ENCODE measurements at regions not wholly inside any gene's neighbourhood (a gene's known extent, or its start where the extent isn't known, plus 50 kb on each side); places are given as distances from the start of the nearest gene placed in this dataset.

DNA sequence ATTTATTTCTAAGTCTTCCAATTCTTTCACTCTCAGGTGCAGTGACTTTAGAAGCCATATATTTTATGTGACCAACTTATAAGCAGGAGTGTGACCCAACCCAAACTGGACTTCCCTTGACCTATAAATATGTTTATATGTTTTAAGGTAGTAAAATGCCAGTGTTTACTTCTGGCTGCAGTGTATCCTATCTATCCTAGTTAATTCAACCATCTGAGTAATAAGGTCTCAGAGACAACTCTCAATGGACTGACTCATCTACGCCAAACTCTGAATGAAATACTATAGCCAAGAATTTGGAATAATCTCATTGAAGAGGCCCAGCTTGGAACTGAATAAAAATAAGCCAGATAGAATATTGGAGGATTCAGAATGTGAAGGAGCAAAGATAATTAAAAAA, 544.5 kb upstream of the SORCS1 start:
- no peaks in the 10 kb centered on the region for H3K4me1 ChIP-seq (ENCODE audit: control insufficient read depth in 2 of 2, insufficient read depth in 2 of 2, low read length in 2 of 2)
- no peaks in the 10 kb centered on the region for H3K36me3 ChIP-seq (ENCODE audit: control insufficient read depth in 2 of 2, insufficient read depth in 2 of 2, low read length in 1 of 2)
- no peak for DNase-seq (ENCODE audit: low read depth in 6 of 9, low spot score in 9 of 9)
- no peaks in the 10 kb centered on the region for H3K9me3 ChIP-seq (ENCODE audit: control insufficient read depth in 2 of 2, insufficient read depth in 1 of 2, low read length in 1 of 2)
- 91% methylated on average over 1 of the region's 1 CpG for WGBS
- no peak overlapping the region for H3K4me3 ChIP-seq (ENCODE audit: low read length in 2 of 2)
- H3K27ac ChIP-seq (ENCODE audit: low read depth in 1 of 2, low read length in 1 of 2): no peak overlapping the region
- no peaks in the 10 kb centered on the region for H3K27me3 ChIP-seq (ENCODE audit: control insufficient read depth in 2 of 2, insufficient read depth in 1 of 2, low read length in 1 of 2)

DNA sequence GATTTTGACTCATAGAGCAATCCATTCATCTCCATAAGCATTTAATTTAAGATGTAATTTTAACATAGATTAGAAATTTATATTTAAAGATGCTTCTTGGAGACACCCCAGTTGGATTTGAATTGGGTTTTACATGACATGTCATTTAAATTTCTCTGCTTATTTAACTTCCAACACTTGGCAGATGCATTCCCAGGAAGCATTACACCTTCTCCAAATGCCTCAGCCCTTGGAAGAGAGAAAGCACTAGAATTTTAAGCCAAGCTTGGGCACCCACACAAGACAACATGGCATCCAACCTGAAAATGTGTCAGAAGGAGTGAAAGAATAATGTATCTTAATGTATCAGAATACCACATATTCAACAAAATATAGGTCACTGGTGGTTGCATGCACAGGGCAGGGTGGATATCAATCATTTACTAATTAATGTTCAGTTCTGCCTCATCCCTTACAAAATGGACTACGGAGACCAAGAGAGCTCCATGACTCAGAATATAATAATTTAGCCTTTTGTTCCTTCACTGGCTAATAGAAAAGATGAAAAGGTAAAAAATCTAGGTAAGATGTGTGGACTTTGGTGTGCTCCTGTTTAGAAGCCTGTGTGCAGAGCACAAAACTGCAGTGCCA, 541.7 kb upstream of the SORCS1 start:
- H3K27me3 ChIP-seq (ENCODE audit: control insufficient read depth in 2 of 2, insufficient read depth in 1 of 2, low read length in 1 of 2): no peaks in the 10 kb centered on the region
- no peak for DNase-seq (ENCODE audit: low read depth in 6 of 9, low spot score in 9 of 9)
- no peaks in the 10 kb centered on the region for H3K36me3 ChIP-seq (ENCODE audit: control insufficient read depth in 2 of 2, insufficient read depth in 2 of 2, low read length in 1 of 2)
- no peaks in the 10 kb centered on the region for H3K4me1 ChIP-seq (ENCODE audit: control insufficient read depth in 2 of 2, insufficient read depth in 2 of 2, low read length in 2 of 2)
- H3K9me3 ChIP-seq (ENCODE audit: control insufficient read depth in 2 of 2, insufficient read depth in 1 of 2, low read length in 1 of 2): no peaks in the 10 kb centered on the region
- 97% methylated on average over 1 of the region's 1 CpG for WGBS
- no peak overlapping the region for H3K4me3 ChIP-seq (ENCODE audit: low read length in 2 of 2)
- no peak overlapping the region for H3K27ac ChIP-seq (ENCODE audit: low read depth in 1 of 2, low read length in 1 of 2)

DNA sequence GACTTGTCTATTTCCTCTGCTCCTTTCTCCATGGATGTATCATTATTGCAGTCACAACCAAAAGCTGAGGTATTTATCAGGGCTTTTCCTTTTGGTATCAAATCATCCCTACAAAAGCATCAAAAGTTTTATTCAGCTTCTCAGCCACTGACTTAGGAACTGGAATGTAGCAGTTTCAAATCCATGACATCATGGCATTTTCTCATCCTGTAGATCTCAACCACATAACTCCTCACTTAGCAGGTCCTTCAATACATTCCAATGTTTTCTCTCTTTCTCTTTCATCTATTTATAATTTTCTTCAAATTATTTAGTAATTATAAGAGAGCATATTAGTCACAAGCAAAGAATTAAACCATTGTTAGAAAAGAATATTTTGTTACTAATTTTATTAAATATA, 537.4 kb upstream of the SORCS1 start:
- no peaks in the 10 kb centered on the region for H3K4me1 ChIP-seq (ENCODE audit: control insufficient read depth in 2 of 2, insufficient read depth in 2 of 2, low read length in 2 of 2)
- no peak overlapping the region for H3K4me3 ChIP-seq (ENCODE audit: low read length in 2 of 2)
- no peaks in the 10 kb centered on the region for H3K27me3 ChIP-seq (ENCODE audit: control insufficient read depth in 2 of 2, insufficient read depth in 1 of 2, low read length in 1 of 2)
- no peak for DNase-seq (ENCODE audit: low read depth in 6 of 9, low spot score in 9 of 9)
- no peaks in the 10 kb centered on the region for H3K36me3 ChIP-seq (ENCODE audit: control insufficient read depth in 2 of 2, insufficient read depth in 2 of 2, low read length in 1 of 2)
- no peak overlapping the region for H3K27ac ChIP-seq (ENCODE audit: low read depth in 1 of 2, low read length in 1 of 2)
- H3K9me3 ChIP-seq (ENCODE audit: control insufficient read depth in 2 of 2, insufficient read depth in 1 of 2, low read length in 1 of 2): no peaks in the 10 kb centered on the region

DNA sequence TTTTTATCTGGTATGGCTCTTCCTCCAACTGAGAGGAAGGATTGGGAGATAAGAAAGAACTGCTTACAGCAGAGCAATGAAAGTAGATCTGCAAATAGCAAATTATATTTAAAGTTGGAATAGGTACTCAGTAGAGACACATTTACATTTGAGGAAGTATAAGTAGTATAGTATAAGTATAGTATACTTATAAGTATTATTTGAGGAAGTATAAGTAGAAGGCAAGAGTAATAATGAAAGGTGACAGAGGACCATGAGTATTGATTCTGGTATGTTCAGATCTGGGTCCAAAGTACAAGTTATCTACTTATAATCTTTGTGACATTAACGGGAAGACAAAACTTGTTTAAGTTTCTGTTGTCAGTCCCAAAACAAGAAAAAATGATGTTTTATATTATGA, 527.6 kb upstream of the SORCS1 start:
- Histone ChIP-seq H3K27me3 (ENCODE audit: control insufficient read depth in 2 of 2, insufficient read depth in 1 of 2, low read length in 1 of 2) (no peaks in the 10 kb centered on the region), H3K4me3 (ENCODE audit: low read length in 2 of 2) (no peak overlapping the region), H3K4me1 (ENCODE audit: control insufficient read depth in 2 of 2, insufficient read depth in 2 of 2, low read length in 2 of 2) (no peaks in the 10 kb centered on the region), H3K9me3 (ENCODE audit: control insufficient read depth in 2 of 2, insufficient read depth in 1 of 2, low read length in 1 of 2) (no peaks in the 10 kb centered on the region), H3K36me3 (ENCODE audit: control insufficient read depth in 2 of 2, insufficient read depth in 2 of 2, low read length in 1 of 2) (no peaks in the 10 kb centered on the region), H3K27ac (ENCODE audit: low read depth in 1 of 2, low read length in 1 of 2) (no peak overlapping the region)
- DNase-seq (ENCODE audit: low read depth in 6 of 9, low spot score in 9 of 9): no peak
- WGBS: 98% methylated on average over 1 of the region's 1 CpG

DNA sequence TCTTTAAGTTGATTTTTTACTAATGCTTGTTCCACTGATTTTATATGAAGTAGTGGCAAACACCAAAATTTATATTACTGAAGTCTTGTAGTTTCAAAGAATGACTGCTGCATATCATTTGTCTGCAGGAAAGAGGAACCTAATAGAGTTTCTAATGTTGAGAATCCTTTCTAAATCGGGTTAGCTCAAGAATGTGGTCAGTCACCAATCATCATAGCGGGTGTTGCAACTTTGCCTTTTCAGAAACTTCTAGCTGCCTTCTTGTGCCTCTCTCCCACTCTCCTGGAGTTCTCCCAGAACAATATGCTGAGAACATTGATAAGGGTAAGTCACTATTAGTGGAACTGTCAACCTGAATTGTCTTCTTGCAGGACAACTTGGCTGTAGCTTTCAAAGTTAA, 524.8 kb upstream of the SORCS1 start:
- no peaks in the 10 kb centered on the region for H3K9me3 ChIP-seq (ENCODE audit: control insufficient read depth in 2 of 2, insufficient read depth in 1 of 2, low read length in 1 of 2)
- no peak for DNase-seq (ENCODE audit: low read depth in 6 of 9, low spot score in 9 of 9)
- no peaks in the 10 kb centered on the region for H3K27me3 ChIP-seq (ENCODE audit: control insufficient read depth in 2 of 2, insufficient read depth in 1 of 2, low read length in 1 of 2)
- 68% methylated on average over 2 of the region's 2 CpGs for WGBS
- no peak overlapping the region for H3K27ac ChIP-seq (ENCODE audit: low read depth in 1 of 2, low read length in 1 of 2)
- no peak overlapping the region for H3K4me3 ChIP-seq (ENCODE audit: low read length in 2 of 2)
- no peaks in the 10 kb centered on the region for H3K4me1 ChIP-seq (ENCODE audit: control insufficient read depth in 2 of 2, insufficient read depth in 2 of 2, low read length in 2 of 2)
- H3K36me3 ChIP-seq (ENCODE audit: control insufficient read depth in 2 of 2, insufficient read depth in 2 of 2, low read length in 1 of 2): no peaks in the 10 kb centered on the region

DNA sequence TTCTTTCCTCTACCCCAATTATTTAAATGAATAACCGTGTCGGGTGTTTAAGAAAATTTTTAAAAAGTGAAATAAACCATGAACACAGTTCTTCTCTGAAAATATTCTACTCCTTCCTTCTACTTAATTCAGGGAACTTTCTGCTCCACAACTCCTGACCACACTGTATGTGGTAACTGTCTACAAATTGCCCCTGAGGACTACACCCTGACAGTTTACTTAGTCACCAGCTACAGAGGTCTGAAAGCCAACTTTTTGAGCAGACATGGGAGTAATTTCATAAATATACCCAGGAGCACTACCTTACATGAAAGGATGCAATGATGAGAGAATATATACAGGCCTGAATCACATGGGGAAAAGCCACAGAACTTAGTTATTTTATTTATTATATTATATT, 523.2 kb upstream of the SORCS1 start:
- Histone ChIP-seq H3K4me3 (ENCODE audit: low read length in 2 of 2) (no peak overlapping the region), H3K27me3 (ENCODE audit: control insufficient read depth in 2 of 2, insufficient read depth in 1 of 2, low read length in 1 of 2) (no peaks in the 10 kb centered on the region), H3K27ac (ENCODE audit: low read depth in 1 of 2, low read length in 1 of 2) (no peak overlapping the region), H3K36me3 (ENCODE audit: control insufficient read depth in 2 of 2, insufficient read depth in 2 of 2, low read length in 1 of 2) (no peaks in the 10 kb centered on the region), H3K4me1 (ENCODE audit: control insufficient read depth in 2 of 2, insufficient read depth in 2 of 2, low read length in 2 of 2) (no peaks in the 10 kb centered on the region), H3K9me3 (ENCODE audit: control insufficient read depth in 2 of 2, insufficient read depth in 1 of 2, low read length in 1 of 2) (no peaks in the 10 kb centered on the region)
- DNase-seq (ENCODE audit: low read depth in 6 of 9, low spot score in 9 of 9): no peak
- WGBS: 98% methylated on average over 2 of the region's 2 CpGs

DNA sequence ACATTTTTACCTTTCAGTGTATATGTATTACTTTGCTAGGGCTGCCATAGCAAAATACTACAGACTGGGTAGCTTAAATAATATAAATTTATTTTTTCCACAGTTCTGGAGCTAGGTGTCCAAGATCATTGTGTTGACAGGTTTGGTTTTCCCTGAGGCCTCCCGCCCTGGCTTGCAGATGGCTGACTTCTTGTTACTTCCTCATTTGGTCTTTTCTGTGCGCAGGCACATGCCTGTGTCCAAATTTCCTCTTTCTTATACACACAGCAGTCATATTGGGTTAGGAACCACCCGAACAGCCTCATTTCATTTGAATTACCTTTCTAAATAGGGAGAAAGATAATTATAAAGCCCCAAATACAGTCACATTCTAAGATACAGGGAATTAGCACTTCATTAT, 521.6 kb upstream of the SORCS1 start:
- no peaks in the 10 kb centered on the region for H3K9me3 ChIP-seq (ENCODE audit: control insufficient read depth in 2 of 2, insufficient read depth in 1 of 2, low read length in 1 of 2)
- no peak overlapping the region for H3K4me3 ChIP-seq (ENCODE audit: low read length in 2 of 2)
- H3K36me3 ChIP-seq (ENCODE audit: control insufficient read depth in 2 of 2, insufficient read depth in 2 of 2, low read length in 1 of 2): no peaks in the 10 kb centered on the region
- WGBS: 11% methylated on average over 3 of the region's 3 CpGs
- H3K27ac ChIP-seq (ENCODE audit: low read depth in 1 of 2, low read length in 1 of 2): no peak overlapping the region
- no peaks in the 10 kb centered on the region for H3K4me1 ChIP-seq (ENCODE audit: control insufficient read depth in 2 of 2, insufficient read depth in 2 of 2, low read length in 2 of 2)
- DNase-seq (ENCODE audit: low read depth in 6 of 9, low spot score in 9 of 9): peak in 2 of 9 donors; percentile 0 to 21
- H3K27me3 ChIP-seq (ENCODE audit: control insufficient read depth in 2 of 2, insufficient read depth in 1 of 2, low read length in 1 of 2): no peaks in the 10 kb centered on the region

DNA sequence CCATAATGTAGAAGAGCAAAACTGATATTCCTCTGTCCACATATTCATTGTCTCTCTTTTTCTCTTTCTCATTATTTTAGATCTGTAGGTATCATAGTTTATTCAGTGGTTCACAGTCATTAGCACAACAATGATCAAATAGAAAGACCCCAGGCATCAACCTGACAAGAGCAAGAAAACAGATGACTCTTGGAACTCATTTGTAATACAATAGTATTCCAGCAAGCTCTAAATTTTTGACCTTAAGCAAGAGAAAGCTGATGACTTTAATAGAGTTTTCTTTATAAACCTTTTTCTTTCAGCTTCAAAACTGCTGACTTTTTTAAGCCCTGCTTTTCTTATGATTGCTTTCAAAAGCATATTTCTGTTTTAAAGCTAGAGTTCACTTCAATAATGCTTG, 507.5 kb upstream of the SORCS1 start:
- Histone ChIP-seq H3K4me1 (ENCODE audit: control insufficient read depth in 2 of 2, insufficient read depth in 2 of 2, low read length in 2 of 2) (no peaks in the 10 kb centered on the region), H3K9me3 (ENCODE audit: control insufficient read depth in 2 of 2, insufficient read depth in 1 of 2, low read length in 1 of 2) (no peaks in the 10 kb centered on the region), H3K36me3 (ENCODE audit: control insufficient read depth in 2 of 2, insufficient read depth in 2 of 2, low read length in 1 of 2) (no peaks in the 10 kb centered on the region), H3K27ac (ENCODE audit: low read depth in 1 of 2, low read length in 1 of 2) (no peak overlapping the region), H3K27me3 (ENCODE audit: control insufficient read depth in 2 of 2, insufficient read depth in 1 of 2, low read length in 1 of 2) (no peaks in the 10 kb centered on the region), H3K4me3 (ENCODE audit: low read length in 2 of 2) (no peak overlapping the region)
- DNase-seq (ENCODE audit: low read depth in 6 of 9, low spot score in 9 of 9): no peak

DNA sequence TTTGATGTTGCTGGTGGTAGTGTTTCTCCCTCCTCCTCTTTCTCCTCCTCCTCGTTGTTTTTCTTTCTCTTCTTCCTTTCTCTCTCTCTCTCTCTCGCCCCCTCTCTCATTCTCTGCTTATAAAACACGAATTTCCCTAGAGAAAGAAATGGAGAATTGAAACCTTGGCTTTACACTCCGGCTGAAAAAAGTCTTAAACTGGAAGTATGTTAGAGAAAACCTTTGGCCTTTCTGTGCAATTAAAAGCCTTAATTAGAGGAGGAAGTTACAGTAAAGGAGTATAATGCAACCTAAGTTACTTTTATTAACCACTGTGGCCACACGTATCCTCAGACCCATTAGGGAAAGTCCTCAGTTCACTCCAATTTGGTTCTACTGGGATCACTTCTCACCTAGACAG, 501.7 kb upstream of the SORCS1 start:
- no peak for DNase-seq (ENCODE audit: low read depth in 6 of 9, low spot score in 9 of 9)
- Histone ChIP-seq H3K9me3 (ENCODE audit: control insufficient read depth in 2 of 2, insufficient read depth in 1 of 2, low read length in 1 of 2) (no peaks in the 10 kb centered on the region), H3K4me1 (ENCODE audit: control insufficient read depth in 2 of 2, insufficient read depth in 2 of 2, low read length in 2 of 2) (no peaks in the 10 kb centered on the region), H3K36me3 (ENCODE audit: control insufficient read depth in 2 of 2, insufficient read depth in 2 of 2, low read length in 1 of 2) (no peaks in the 10 kb centered on the region), H3K27me3 (ENCODE audit: control insufficient read depth in 2 of 2, insufficient read depth in 1 of 2, low read length in 1 of 2) (no peaks in the 10 kb centered on the region), H3K4me3 (ENCODE audit: low read length in 2 of 2) (no peak overlapping the region), H3K27ac (ENCODE audit: low read depth in 1 of 2, low read length in 1 of 2) (no peak overlapping the region)
- WGBS: 83% methylated on average over 5 of the region's 5 CpGs

DNA sequence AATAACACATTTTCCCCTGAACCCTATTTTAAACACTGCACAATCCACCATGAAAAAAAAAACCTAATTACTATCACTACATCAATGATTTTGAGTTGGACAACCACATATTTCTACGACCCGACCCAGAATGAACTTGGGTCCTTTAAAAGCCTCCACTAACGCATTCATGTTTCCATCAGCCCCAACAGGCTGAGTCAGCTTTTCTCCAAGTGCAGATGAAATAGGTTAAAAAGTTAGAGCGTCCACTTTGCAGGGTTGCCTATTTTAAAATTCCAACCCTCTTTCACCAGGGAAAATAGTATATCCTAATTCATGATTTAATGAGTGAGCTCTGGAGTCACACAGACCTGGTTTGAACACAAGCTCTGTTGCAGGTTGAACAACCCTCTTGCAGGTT, 501.0 kb upstream of the SORCS1 start:
- no peaks in the 10 kb centered on the region for H3K36me3 ChIP-seq (ENCODE audit: control insufficient read depth in 2 of 2, insufficient read depth in 2 of 2, low read length in 1 of 2)
- H3K9me3 ChIP-seq (ENCODE audit: control insufficient read depth in 2 of 2, insufficient read depth in 1 of 2, low read length in 1 of 2): no peaks in the 10 kb centered on the region
- H3K4me1 ChIP-seq (ENCODE audit: control insufficient read depth in 2 of 2, insufficient read depth in 2 of 2, low read length in 2 of 2): no peaks in the 10 kb centered on the region
- H3K27ac ChIP-seq (ENCODE audit: low read depth in 1 of 2, low read length in 1 of 2): no peak overlapping the region
- whole genome bisulfite sequencing: 92% methylated on average over 4 of the region's 4 CpGs
- H3K27me3 ChIP-seq (ENCODE audit: control insufficient read depth in 2 of 2, insufficient read depth in 1 of 2, low read length in 1 of 2): no peaks in the 10 kb centered on the region
- no peak overlapping the region for H3K4me3 ChIP-seq (ENCODE audit: low read length in 2 of 2)
- no peak for DNase-seq (ENCODE audit: low read depth in 6 of 9, low spot score in 9 of 9)
